GM18508 (cell line): ENCODE measurements at regions not wholly inside any gene's neighbourhood (a gene's known extent, or its start where the extent isn't known, plus 50 kb on each side); places are given as distances from the start of the nearest gene placed in this dataset.
"Not testable (repeated sequence)": the region's sequence is repeated elsewhere in the genome, so short reads cannot be mapped to it uniquely, and the experiment has no call there.

Experiments
- ATAC-seq: cut with Tn5 transposase; IDR thresholded peaks from one replicate; pipeline ENCODE4 v1.9.1; 2021; ENCODE audit warnings: moderate number of reproducible peaks; ENCODE audit not compliant: insufficient read depth, unreplicated experiment

DNA sequence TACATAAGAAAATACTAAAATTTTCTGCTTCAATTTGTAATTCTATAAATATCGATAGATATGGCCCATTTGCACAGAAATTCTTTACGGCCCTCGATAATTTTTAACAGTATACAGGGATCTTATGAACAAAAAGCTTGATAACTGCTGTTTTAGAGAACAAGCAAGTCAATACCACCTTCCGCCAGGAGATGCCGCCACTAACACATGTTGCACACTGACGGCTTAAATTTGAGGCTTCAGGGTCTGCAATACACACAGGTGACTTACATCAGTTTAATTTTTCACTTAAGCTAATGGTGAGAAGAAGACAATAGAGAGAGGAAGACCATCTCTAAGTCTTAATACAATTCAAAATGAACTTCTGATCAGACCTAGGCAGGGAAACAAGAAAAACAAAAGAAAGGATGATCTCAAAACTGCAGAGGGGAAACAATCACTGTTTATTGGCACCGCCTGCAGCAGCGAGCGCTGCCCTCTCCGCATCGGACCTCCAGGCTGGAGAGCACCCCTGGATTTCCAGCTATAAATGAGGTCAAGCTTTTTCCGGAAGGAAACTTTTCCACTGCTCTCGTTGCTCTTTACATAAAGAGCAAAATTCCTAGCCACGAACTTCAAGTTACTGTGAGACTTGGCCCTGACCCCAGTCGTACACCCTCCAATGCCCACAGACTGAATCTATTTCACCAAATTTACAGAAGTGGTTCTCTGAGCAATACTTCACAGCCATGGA lies 53.9 kb downstream of the OTOR start:
- ATAC-seq = peak; percentile 65

DNA sequence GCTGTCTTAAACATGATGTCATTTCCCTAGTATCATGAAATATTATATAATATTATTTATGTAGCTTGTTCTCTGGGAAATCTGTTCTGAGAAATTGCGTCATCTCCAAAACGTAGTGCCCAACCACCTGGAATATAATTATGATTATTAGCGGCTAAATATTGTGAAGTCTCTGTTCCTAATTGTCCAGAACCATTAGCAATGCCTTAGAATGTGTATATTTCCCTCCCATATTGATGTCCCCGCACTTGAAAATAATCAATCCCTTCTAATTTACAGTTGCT lies 54.4 kb downstream of the OTOR start:
- no peak for ATAC-seq

- ATAC-seq = no peak
Measured at GRCh38 chr20:16803965-16804792, 56.0 kb downstream of the OTOR start.

GRCh38 chr20:16804793-16805187 lies 56.6 kb downstream of the OTOR start:
- no peak for ATAC-seq

- ATAC-seq = no peak
Measured at GRCh38 chr20:16806061-16806460, 57.9 kb downstream of the OTOR start.

GRCh38 chr20:16806886-16807285 lies 58.7 kb downstream of the OTOR start:
- no peak for ATAC-seq

DNA sequence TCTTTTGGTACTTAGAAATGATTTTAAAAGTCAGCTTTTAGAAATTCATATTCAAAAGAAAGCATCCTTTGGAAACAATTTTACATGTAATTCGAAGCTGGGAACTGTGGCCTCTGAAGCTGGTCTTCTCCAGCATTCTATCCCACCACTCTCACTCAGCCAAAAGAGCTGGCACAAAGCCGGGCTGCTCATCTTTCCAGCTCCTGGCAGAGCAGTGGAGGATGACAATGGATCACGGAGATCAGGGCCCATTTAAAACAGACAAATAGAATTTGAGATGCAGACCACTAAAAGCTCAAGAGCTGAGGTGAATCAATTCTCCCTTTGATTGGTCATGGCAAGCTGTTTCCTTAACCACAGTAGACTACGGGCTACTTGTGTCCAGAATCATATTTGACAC lies 60.6 kb downstream of the OTOR start:
- no peak for ATAC-seq

GRCh38 chr20:16810216-16810615 lies 62.1 kb downstream of the OTOR start:
- no peak for ATAC-seq

- no peak for ATAC-seq
Measured at GRCh38 chr20:16816192-16816591, 68.0 kb downstream of the OTOR start.

DNA sequence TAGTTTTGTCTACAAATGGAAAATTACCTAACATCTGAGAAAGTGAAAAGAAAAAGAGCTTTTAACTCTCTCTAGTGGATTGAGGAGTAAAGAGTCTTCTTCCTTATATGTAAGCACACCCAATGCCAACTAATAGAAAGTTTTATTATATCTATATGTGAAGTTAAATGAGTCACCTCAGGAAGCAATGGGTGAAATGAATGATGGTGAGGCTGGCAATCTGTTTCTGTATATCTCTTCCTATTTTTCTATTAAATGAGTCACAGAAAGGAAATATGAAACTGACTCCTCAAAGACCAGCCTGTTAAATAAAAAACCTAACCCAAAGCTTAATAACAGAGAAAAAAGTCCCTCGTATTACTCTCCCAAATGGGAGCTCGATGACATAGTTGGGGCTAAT lies 71.3 kb downstream of the OTOR start:
- no peak for ATAC-seq

- ATAC-seq = no peak
Measured at GRCh38 chr20:16821211-16822089, 73.3 kb downstream of the OTOR start.

GRCh38 chr20:16824664-16825063 lies 76.5 kb downstream of the OTOR start:
- ATAC-seq = no peak

- no peak for ATAC-seq
Measured at GRCh38 chr20:16828666-16829305, 80.6 kb downstream of the OTOR start.

GRCh38 chr20:16835690-16836089 lies 87.5 kb downstream of the OTOR start:
- ATAC-seq = not testable (repeated sequence)

DNA sequence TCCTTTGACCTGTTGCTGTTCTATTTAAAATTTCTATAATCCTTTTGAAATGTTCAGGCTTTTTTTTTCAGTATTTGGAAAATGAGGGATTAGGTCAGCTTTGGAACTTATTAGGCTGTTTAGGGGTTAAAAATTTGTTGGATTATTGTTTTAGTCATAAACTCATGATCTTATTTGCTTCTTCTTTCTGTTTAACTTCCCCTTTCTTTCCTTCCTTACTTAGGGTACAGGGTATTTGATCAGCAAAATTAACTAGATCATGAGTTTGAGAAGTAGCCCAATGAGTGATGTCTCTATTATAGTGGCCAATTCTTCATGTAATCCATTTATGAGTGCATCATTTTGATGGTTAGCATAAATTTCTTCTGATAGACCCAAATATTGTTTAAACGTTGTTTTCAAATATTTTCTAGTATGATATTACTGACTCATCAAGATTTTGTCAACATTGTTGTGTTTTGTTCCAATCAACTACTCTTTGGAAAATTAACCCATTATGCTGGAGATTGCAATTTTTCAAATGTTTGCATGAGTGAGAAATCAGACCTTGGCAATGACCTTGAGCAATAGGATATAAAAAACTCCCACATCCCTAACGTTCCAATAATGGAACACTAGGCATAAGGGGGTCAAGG lies 94.4 kb downstream of the OTOR start:
- ATAC-seq = no peak

DNA sequence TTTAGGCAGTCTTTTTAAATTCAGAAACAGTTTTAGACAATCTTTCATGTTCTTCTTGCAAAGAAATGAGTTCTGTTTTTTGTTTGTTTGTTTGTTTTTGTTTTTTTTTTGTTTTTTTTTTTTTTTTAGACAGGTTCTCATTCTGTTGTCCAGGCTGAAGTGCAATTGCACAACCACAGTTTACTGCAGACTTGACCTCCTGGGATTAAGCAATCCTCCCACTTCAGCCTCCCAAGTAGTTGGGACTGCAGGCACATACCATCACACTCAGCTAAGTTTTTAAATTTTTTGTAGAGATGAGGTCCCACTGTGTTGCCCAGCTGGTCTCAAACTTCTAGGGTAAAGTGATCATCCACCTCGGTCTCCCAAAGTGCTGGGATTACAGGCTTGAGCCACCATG lies 96.2 kb downstream of the OTOR start:
- no peak for ATAC-seq

DNA sequence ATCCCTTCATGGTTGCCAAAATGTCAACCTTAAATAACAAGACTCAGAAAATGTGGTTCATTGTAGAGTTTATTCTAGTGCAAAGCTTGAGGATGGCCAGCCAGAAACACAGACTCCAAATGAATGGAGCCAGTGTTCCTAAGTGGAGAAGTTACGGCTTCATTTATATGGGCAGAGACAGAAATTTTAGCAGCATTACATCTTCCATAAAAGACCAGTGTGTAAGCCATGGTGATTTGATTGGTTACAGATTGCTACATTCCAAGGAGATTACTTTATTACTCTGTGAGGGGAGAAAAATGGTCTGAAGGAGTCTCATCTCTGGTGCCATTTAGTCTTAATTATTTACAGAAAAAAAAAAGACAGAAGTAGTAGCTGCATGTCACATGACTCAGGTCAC lies 97.8 kb downstream of the OTOR start:
- no peak for ATAC-seq

- ATAC-seq = no peak
Measured at GRCh38 chr20:16848061-16848460, 99.9 kb downstream of the OTOR start.

DNA sequence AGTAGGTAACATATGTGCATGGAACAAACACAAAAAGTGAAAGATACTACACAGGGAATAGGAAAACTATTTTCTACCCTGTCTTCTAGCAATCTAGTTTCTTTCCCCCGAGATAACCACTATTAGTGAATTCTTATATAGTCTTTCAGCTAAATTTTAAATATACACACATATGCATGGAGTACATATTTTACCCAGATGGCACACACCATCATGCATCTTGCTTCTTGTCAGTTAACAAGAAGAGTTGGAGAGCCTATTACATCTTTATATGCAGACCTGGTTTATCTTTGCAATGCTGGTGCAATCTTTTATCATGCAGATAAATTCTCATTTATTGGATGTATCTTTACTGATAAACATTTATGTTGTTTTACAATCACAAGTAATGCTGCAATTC lies 100.4 kb downstream of the OTOR start:
- ATAC-seq = no peak

DNA sequence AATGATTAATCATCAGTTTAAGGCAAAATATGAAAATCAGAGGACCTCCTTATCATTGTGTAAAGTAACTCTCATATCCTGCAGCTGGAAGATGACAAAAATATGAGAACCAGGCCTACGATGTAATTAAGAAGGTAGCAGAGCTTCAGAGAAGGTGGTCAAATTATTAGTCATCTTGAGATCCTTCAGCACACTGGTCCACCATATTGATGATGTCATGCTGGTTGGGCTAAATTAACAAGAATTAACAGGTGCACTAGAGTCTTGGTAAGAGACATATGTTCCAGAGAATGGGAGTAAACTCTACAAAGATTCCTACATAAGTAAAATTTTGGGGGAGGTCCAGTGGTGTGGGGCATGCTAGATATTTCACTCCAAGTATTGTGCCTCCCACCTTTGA lies 112.8 kb downstream of the OTOR start:
- ATAC-seq = no peak
